Esophagus squamous epithelium (tissue), 4 donors: ENCODE measurements at regions not wholly inside any gene's neighbourhood (a gene's known extent, or its start where the extent isn't known, plus 50 kb on each side); places are given as distances from the start of the nearest gene placed in this dataset.

ENCODE experiments used
- CTCF ChIP-seq, 6 experiments: fragments of 450-650 bp in 4 of 6; fragments of 200-600 bp in 2 of 6; sonication (generic) in 2 of 6; IDR thresholded peaks; one replicate each; pipeline ENCODE4 v1.5.1; 2016 to 2019; ENCODE audit warnings: antibody characterized with exemption in 6 of 6, mild to moderate bottlenecking in 4 of 6, moderate library complexity in 4 of 6
- POLR2A ChIP-seq, 4 donors: fragments of 450-650 bp; IDR thresholded peaks; one replicate each; pipeline ENCODE4 v1.6.1; 2017; ENCODE audit warnings: antibody characterized with exemption in 4 of 4, mild to moderate bottlenecking in 4 of 4, moderate library complexity in 3 of 4

GRCh38 chr2:171225989-171226388 is 65.3 kb upstream of the TLK1 start:
- TF ChIP-seq CTCF (IDR thresholded peaks at IDR 0.05) (no peak), POLR2A (IDR thresholded peaks at IDR 0.05) (no peak)
